ENCODE measurements at regions not wholly inside any gene's neighbourhood (a gene's known extent, or its start where the extent isn't known, plus 50 kb on each side); places are given as distances from the start of the nearest gene placed in this dataset.

- H3K4me3 ChIP-seq (ENCODE audit: low read length) = no peak overlapping the region
- H3K79me2 ChIP-seq (ENCODE audit: low read length) = no peaks in the 10 kb centered on the region
- H3K9ac ChIP-seq (ENCODE audit: low read length) = no peak overlapping the region
- H3K9me3 ChIP-seq (replicated peaks; ENCODE audit: insufficient read depth, low read length) = no peaks in the 10 kb centered on the region
- no peak for DNase-seq
- H3K27me3 ChIP-seq (replicated peaks; ENCODE audit: insufficient read depth, low read length) = peaks cover 28% of the 10 kb centered on the region
- H3K27ac ChIP-seq (ENCODE audit: low read length) = no peak overlapping the region
- H3F3A ChIP-seq (ENCODE audit: insufficient read depth, low read length) = no peaks in the 10 kb centered on the region
- no peaks in the 10 kb centered on the region for H3K9me2 ChIP-seq (replicated peaks; ENCODE audit: insufficient read depth, low read length)
- H3K4me1 ChIP-seq (ENCODE audit: low read length) = no peaks in the 10 kb centered on the region
- no peak overlapping the region for H2AFZ ChIP-seq (ENCODE audit: low read length)
- TF ChIP-seq EZH2 (optimal IDR thresholded peaks at IDR 0.05; ENCODE audit: low read depth, low read length) (no peak), CTCF (IDR thresholded peaks at IDR 0.05; ENCODE audit: low read length) (no peak), EZH2phosphoT487 (IDR thresholded peaks at IDR 0.05; ENCODE audit: low read length) (no peak)
- no peaks in the 10 kb centered on the region for H4K20me1 ChIP-seq (ENCODE audit: insufficient read depth, low read length)
- H3K36me3 ChIP-seq (replicated peaks; ENCODE audit: insufficient read depth, low read length) = no peaks in the 10 kb centered on the region
- H3K4me2 ChIP-seq (ENCODE audit: low read depth, low read length) = no peak overlapping the region
These were observed 62.5 kb upstream of the CDH4 start for GRCh38 chr20:61189534-61189933.

DNA sequence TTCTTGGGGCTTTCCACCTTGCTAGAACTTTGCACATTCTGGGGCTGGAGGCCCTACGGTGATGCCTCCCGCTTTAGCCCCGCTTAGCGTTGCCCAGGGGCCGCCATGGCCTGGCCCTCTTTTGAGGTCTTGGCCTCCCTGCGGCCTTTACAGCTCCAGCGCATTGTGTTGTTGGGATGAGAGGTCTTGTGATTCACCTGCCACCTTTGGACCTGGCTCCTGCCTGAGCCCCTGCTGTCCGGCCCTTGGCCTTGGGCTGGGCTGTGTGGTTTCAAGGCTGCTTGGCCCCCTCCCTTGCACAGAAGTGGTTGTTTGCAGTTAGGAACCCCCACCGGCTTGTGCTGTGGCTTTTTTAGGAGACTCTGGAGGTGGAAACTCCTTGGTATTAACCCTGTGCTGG is 61.0 kb upstream of the CDH4 start:
- Histone ChIP-seq H4K20me1 (ENCODE audit: insufficient read depth, low read length) (no peaks in the 10 kb centered on the region), H3K27me3 (replicated peaks; ENCODE audit: insufficient read depth, low read length) (peaks cover 39% of the 10 kb centered on the region), H3K9me3 (replicated peaks; ENCODE audit: insufficient read depth, low read length) (no peaks in the 10 kb centered on the region), H3K4me2 (ENCODE audit: low read depth, low read length) (no peak overlapping the region), H3K27ac (ENCODE audit: low read length) (no peak overlapping the region), H3K9me2 (replicated peaks; ENCODE audit: insufficient read depth, low read length) (no peaks in the 10 kb centered on the region), H3K36me3 (replicated peaks; ENCODE audit: insufficient read depth, low read length) (no peaks in the 10 kb centered on the region), H3K4me1 (ENCODE audit: low read length) (no peaks in the 10 kb centered on the region), H3K79me2 (ENCODE audit: low read length) (no peaks in the 10 kb centered on the region), H2AFZ (ENCODE audit: low read length) (no peak overlapping the region), H3K9ac (ENCODE audit: low read length) (no peak overlapping the region), H3K4me3 (ENCODE audit: low read length) (no peak overlapping the region), H3F3A (ENCODE audit: insufficient read depth, low read length) (no peaks in the 10 kb centered on the region)
- DNase-seq = no peak
- TF ChIP-seq EZH2phosphoT487 (IDR thresholded peaks at IDR 0.05; ENCODE audit: low read length) = no peak
- no peak for TF ChIP-seq EZH2 (optimal IDR thresholded peaks at IDR 0.05; ENCODE audit: low read depth, low read length)
- TF ChIP-seq CTCF (IDR thresholded peaks at IDR 0.05; ENCODE audit: low read length) = no peak

DNA sequence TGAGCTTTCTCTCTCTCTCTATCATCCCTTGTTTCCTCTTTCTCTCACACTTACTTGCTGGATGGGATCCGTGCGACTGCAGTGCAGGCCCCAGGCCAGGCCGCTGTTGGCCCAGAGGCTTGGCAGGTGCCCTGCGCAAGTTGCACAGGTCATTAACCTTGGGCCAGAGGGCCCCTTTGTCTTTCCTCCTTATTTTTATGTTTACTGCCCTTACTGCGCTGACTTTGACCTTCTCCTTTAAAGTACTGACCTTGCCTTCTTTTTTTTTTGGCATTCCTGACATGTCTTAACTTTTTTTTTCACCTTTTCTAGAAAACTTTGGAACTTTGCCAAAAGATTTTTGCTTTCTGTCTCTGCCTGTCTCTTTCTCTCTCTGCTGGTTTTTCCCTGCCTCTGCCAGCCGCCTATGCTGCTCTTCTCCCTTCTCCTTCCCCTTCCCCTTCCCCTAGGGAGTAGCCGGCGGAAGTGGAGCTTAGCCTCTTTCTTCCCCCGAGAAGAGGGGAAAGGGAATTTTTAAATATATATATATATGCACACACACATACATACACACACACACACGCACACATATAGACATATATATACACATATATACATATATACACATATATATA is 59.6 kb upstream of the CDH4 start:
- H3K4me2 ChIP-seq (ENCODE audit: low read depth, low read length) = no peak overlapping the region
- no peak for DNase-seq

More for the DNA sequence above, 59.6 kb upstream of the CDH4 start:
- TF ChIP-seq EZH2phosphoT487 (IDR thresholded peaks at IDR 0.05; ENCODE audit: low read length) (no peak), EZH2 (optimal IDR thresholded peaks at IDR 0.05; ENCODE audit: low read depth, low read length) (no peak), CTCF (IDR thresholded peaks at IDR 0.05; ENCODE audit: low read length) (no peak)
- Histone ChIP-seq H3K9me2 (replicated peaks; ENCODE audit: insufficient read depth, low read length) (no peaks in the 10 kb centered on the region), H3K27ac (ENCODE audit: low read length) (no peak overlapping the region), H3K9ac (ENCODE audit: low read length) (no peak overlapping the region), H3K79me2 (ENCODE audit: low read length) (no peaks in the 10 kb centered on the region), H4K20me1 (ENCODE audit: insufficient read depth, low read length) (no peaks in the 10 kb centered on the region), H3F3A (ENCODE audit: insufficient read depth, low read length) (no peaks in the 10 kb centered on the region), H2AFZ (ENCODE audit: low read length) (no peak overlapping the region), H3K27me3 (replicated peaks; ENCODE audit: insufficient read depth, low read length) (peaks cover 40% of the 10 kb centered on the region), H3K36me3 (replicated peaks; ENCODE audit: insufficient read depth, low read length) (no peaks in the 10 kb centered on the region), H3K4me3 (ENCODE audit: low read length) (no peak overlapping the region), H3K9me3 (replicated peaks; ENCODE audit: insufficient read depth, low read length) (no peaks in the 10 kb centered on the region), H3K4me1 (ENCODE audit: low read length) (no peaks in the 10 kb centered on the region)
